Upper lobe of left lung (tissue), 4 donors: ENCODE measurements at regions not wholly inside any gene's neighbourhood (a gene's known extent, or its start where the extent isn't known, plus 50 kb on each side); places are given as distances from the start of the nearest gene placed in this dataset.

Experiments used
- POLR2A ChIP-seq, 4 donors: fragments of 450-650 bp; IDR thresholded peaks; one replicate each; pipeline ENCODE4 v1.5.1; 2016 to 2017; ENCODE audit warnings: antibody characterized with exemption in 4 of 4, mild to moderate bottlenecking in 2 of 4
- TF ChIP-seq, protein P1 (sequence below), 6 experiments: fragments of 450-650 bp in 4 of 6; fragments of 200-600 bp in 2 of 6; sonication (generic) in 2 of 6; IDR thresholded peaks; one replicate each; pipeline ENCODE4 v1.5.1; 2016 to 2019; ENCODE audit warnings: antibody characterized with exemption in 6 of 6

DNA sequence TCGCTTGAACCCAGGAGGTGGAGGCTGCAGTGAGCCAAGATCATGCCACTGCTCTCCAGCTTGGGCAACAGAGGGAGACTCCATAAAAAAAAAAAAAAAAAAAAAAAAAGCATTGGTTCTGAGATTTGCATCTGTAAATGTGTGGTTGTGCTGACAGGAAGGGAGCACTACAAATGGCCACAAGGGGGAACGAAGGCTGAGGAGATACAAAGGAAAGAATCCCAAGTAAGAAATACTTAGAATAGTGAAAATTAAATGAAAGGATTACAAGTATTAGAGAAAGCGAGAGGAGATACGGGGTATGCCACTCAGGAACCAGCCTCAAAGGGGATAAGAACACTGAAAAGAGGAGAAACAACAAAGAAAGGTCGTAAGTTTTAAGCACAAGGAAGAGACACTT, 284.9 kb downstream of the KLF12 start:
- no peak for TF ChIP-seq POLR2A (IDR thresholded peaks at IDR 0.05)
- TF ChIP-seq, protein P1, sequence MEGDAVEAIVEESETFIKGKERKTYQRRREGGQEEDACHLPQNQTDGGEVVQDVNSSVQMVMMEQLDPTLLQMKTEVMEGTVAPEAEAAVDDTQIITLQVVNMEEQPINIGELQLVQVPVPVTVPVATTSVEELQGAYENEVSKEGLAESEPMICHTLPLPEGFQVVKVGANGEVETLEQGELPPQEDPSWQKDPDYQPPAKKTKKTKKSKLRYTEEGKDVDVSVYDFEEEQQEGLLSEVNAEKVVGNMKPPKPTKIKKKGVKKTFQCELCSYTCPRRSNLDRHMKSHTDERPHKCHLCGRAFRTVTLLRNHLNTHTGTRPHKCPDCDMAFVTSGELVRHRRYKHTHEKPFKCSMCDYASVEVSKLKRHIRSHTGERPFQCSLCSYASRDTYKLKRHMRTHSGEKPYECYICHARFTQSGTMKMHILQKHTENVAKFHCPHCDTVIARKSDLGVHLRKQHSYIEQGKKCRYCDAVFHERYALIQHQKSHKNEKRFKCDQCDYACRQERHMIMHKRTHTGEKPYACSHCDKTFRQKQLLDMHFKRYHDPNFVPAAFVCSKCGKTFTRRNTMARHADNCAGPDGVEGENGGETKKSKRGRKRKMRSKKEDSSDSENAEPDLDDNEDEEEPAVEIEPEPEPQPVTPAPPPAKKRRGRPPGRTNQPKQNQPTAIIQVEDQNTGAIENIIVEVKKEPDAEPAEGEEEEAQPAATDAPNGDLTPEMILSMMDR (IDR thresholded peaks at IDR 0.05), result no peak
